Gastrocnemius medialis (tissue), 4 donors: ENCODE measurements at regions not wholly inside any gene's neighbourhood (a gene's known extent, or its start where the extent isn't known, plus 50 kb on each side); places are given as distances from the start of the nearest gene placed in this dataset.

Source experiments
- POLR2A ChIP-seq, 2 donors: fragments of 450-650 bp; IDR thresholded peaks; one replicate each; pipeline ENCODE4 v1.6.1; 2017; ENCODE audit warnings: antibody characterized with exemption in 2 of 2, mild to moderate bottlenecking in 2 of 2, moderate library complexity in 2 of 2
- TF ChIP-seq, protein P1 (sequence below), 5 experiments: fragments of 450-650 bp in 3 of 5; fragments of 200-600 bp in 2 of 5; sonication (generic) in 2 of 5; IDR thresholded peaks in 4 of 5; conservative IDR thresholded peaks in 1 of 5; 1 replicate in 4 of 5; 2 replicates in 1 of 5; pipeline ENCODE4 v1.5.1; 2016 to 2019; ENCODE audit warnings: antibody characterized with exemption in 5 of 5, mild to moderate bottlenecking in 3 of 5, moderate library complexity in 3 of 5

DNA sequence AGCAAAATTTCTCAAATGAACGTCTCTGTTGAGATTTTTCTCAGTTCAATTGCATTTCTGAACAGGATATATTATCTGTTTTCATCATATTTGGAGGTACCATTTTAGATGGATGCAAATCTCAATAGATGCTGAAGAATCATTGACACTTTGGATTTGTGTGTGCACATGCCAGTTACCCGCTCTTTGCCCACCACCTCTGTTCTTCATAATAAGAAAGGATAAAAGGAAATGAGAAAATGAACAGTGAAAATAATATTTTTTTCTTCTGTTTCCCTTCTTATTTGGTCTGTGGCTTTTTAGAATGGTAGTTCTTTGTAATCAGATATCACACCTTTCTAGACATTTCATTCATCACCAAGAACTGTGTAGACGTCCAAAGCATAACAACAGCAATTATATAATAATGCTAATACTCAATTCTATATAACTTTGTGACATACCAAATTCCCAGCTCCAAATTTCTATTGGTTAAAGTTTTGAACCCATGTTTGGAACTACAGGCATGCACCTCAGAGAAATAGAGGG is 256.7 kb upstream of the SATB1 start:
- TF ChIP-seq, protein P1, sequence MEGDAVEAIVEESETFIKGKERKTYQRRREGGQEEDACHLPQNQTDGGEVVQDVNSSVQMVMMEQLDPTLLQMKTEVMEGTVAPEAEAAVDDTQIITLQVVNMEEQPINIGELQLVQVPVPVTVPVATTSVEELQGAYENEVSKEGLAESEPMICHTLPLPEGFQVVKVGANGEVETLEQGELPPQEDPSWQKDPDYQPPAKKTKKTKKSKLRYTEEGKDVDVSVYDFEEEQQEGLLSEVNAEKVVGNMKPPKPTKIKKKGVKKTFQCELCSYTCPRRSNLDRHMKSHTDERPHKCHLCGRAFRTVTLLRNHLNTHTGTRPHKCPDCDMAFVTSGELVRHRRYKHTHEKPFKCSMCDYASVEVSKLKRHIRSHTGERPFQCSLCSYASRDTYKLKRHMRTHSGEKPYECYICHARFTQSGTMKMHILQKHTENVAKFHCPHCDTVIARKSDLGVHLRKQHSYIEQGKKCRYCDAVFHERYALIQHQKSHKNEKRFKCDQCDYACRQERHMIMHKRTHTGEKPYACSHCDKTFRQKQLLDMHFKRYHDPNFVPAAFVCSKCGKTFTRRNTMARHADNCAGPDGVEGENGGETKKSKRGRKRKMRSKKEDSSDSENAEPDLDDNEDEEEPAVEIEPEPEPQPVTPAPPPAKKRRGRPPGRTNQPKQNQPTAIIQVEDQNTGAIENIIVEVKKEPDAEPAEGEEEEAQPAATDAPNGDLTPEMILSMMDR (IDR thresholded peaks at IDR 0.05 in 4 of 5, conservative IDR thresholded peaks at IDR 0.05 in 1 of 5), result no peak
- no peak for TF ChIP-seq POLR2A (IDR thresholded peaks at IDR 0.05)
